HCT116 (cell line): ENCODE measurements at regions not wholly inside any gene's neighbourhood (a gene's known extent, or its start where the extent isn't known, plus 50 kb on each side); places are given as distances from the start of the nearest gene placed in this dataset.

Experiments used
- FOSL1 ChIP-seq: IDR thresholded peaks from 2 replicates; pipeline ENCODE4 v1.6.1; 2012; ENCODE audit warnings: low read depth
- POLR2A ChIP-seq: IDR thresholded peaks from 2 replicates; pipeline ENCODE4 v1.7.0; 2011; ENCODE audit warnings: borderline replicate concordance; ENCODE audit not compliant: insufficient read depth, insufficient read length; ENCODE audit errors: extremely low read depth
- RAD21 ChIP-seq: IDR thresholded peaks from 2 replicates; pipeline ENCODE4 v1.6.1; 2012; ENCODE audit warnings: low read depth, mild to moderate bottlenecking
- TCF7L2 ChIP-seq: IDR thresholded peaks from 2 replicates; pipeline ENCODE4 v1.7.0; 2011; ENCODE audit warnings: borderline replicate concordance, inconsistent platforms; ENCODE audit not compliant: insufficient read depth, insufficient read length; ENCODE audit errors: extremely low read depth
- TF ChIP-seq, protein P1 (sequence below): IDR thresholded peaks from 2 replicates; pipeline ENCODE4 v1.6.1; 2012; ENCODE audit warnings: low read depth
- TF ChIP-seq, protein P2 (sequence below), 3 experiments: fragments of 200-600 bp in 1 of 3; sonication (generic) in 1 of 3; IDR thresholded peaks in 2 of 3; conservative IDR thresholded peaks in 1 of 3; 2 replicates each; pipeline ENCODE4 v1.5.1; 2012 to 2017; ENCODE audit warnings: low read depth in 2 of 3, low read length in 2 of 3, antibody characterized with exemption in 1 of 3, borderline replicate concordance in 1 of 3, control low read depth in 1 of 3, mild to moderate bottlenecking in 1 of 3, mixed read lengths in 1 of 3, mixed run types in 1 of 3, moderate library complexity in 1 of 3; ENCODE audit not compliant: insufficient read depth in 1 of 3

DNA sequence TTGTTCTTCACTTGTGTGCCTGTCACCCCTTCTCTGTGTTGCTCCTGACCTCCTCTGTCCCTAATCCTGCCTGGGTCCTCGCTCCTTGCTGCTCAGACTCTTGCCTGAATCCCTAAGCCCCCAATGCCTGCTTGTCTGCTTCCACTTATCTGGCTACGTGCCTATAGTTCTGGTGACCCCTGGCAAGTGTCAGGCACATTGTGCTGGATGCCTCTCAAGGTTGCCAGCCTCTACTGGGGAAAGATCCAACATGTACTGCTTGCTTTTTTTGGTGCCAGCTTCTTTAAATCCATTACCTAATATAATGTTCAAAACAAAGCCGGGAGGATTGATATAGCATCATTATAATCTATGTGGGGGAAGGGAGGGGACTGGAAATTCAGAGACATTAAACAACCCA is 448.0 kb upstream of the CCDC196 start:
- TF ChIP-seq, protein P1, sequence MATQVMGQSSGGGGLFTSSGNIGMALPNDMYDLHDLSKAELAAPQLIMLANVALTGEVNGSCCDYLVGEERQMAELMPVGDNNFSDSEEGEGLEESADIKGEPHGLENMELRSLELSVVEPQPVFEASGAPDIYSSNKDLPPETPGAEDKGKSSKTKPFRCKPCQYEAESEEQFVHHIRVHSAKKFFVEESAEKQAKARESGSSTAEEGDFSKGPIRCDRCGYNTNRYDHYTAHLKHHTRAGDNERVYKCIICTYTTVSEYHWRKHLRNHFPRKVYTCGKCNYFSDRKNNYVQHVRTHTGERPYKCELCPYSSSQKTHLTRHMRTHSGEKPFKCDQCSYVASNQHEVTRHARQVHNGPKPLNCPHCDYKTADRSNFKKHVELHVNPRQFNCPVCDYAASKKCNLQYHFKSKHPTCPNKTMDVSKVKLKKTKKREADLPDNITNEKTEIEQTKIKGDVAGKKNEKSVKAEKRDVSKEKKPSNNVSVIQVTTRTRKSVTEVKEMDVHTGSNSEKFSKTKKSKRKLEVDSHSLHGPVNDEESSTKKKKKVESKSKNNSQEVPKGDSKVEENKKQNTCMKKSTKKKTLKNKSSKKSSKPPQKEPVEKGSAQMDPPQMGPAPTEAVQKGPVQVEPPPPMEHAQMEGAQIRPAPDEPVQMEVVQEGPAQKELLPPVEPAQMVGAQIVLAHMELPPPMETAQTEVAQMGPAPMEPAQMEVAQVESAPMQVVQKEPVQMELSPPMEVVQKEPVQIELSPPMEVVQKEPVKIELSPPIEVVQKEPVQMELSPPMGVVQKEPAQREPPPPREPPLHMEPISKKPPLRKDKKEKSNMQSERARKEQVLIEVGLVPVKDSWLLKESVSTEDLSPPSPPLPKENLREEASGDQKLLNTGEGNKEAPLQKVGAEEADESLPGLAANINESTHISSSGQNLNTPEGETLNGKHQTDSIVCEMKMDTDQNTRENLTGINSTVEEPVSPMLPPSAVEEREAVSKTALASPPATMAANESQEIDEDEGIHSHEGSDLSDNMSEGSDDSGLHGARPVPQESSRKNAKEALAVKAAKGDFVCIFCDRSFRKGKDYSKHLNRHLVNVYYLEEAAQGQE: no peak
- TF ChIP-seq, protein P2, sequence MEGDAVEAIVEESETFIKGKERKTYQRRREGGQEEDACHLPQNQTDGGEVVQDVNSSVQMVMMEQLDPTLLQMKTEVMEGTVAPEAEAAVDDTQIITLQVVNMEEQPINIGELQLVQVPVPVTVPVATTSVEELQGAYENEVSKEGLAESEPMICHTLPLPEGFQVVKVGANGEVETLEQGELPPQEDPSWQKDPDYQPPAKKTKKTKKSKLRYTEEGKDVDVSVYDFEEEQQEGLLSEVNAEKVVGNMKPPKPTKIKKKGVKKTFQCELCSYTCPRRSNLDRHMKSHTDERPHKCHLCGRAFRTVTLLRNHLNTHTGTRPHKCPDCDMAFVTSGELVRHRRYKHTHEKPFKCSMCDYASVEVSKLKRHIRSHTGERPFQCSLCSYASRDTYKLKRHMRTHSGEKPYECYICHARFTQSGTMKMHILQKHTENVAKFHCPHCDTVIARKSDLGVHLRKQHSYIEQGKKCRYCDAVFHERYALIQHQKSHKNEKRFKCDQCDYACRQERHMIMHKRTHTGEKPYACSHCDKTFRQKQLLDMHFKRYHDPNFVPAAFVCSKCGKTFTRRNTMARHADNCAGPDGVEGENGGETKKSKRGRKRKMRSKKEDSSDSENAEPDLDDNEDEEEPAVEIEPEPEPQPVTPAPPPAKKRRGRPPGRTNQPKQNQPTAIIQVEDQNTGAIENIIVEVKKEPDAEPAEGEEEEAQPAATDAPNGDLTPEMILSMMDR (IDR thresholded peaks at IDR 0.05 in 2 of 3, conservative IDR thresholded peaks at IDR 0.05 in 1 of 3; ENCODE audit: borderline replicate concordance in 1 of 3, insufficient read depth in 1 of 3, low read depth in 2 of 3, low read length in 2 of 3): no peak
- no peak for TF ChIP-seq FOSL1
- TF ChIP-seq RAD21: no peak
- no peak for TF ChIP-seq POLR2A
- no peak for TF ChIP-seq TCF7L2
